Esophagus muscularis mucosa (tissue), 4 donors: ENCODE measurements at regions not wholly inside any gene's neighbourhood (a gene's known extent, or its start where the extent isn't known, plus 50 kb on each side); places are given as distances from the start of the nearest gene placed in this dataset.

Experiments
- DNase-seq: peaks from one replicate; pipeline ENCODE4 v3.0.0-alpha.2; 2017; ENCODE audit errors: extremely low spot score
- H3K27ac ChIP-seq, 4 donors: fragments of 200-600 bp; sonication (generic); replicated peaks in 1 of 4; 1 replicate in 3 of 4; 2 replicates in 1 of 4; pipeline ENCODE4 v1.5.1; 2016 to 2019; ENCODE audit warnings: mild to moderate bottlenecking in 1 of 4
- H3K27me3 ChIP-seq, 4 donors: fragments of 200-600 bp; sonication (generic); one replicate each; pipeline versions ENCODE4 v1.5.1 to v1.6.0; 2016 to 2019
- H3K36me3 ChIP-seq, 4 donors: fragments of 200-600 bp; sonication (generic); one replicate each; pipeline ENCODE4 v1.5.1; 2016 to 2019
- H3K4me1 ChIP-seq, 4 donors: fragments of 200-600 bp; sonication (generic); one replicate each; pipeline ENCODE4 v1.5.1; 2016 to 2019
- H3K4me3 ChIP-seq, 4 donors: fragments of 200-600 bp; sonication (generic); 1 replicate in 2 of 4; 2 replicates in 2 of 4; pipeline ENCODE4 v1.5.1; 2016 to 2019; ENCODE audit warnings: mild to moderate bottlenecking in 4 of 4, moderate library complexity in 1 of 4
- H3K9me3 ChIP-seq, 4 donors: fragments of 200-600 bp; sonication (generic); 1 replicate in 3 of 4; 2 replicates in 1 of 4; pipeline ENCODE4 v1.5.1; 2016 to 2019
- EP300 ChIP-seq: sonication (generic); formaldehyde crosslinking; IDR thresholded peaks from one replicate; pipeline ENCODE4 v1.6.1; 2017; ENCODE audit warnings: antibody characterized with exemption
- POLR2A ChIP-seq: fragments of 450-650 bp; IDR thresholded peaks from one replicate; pipeline ENCODE4 v1.6.1; 2017; ENCODE audit warnings: antibody characterized with exemption, moderate library complexity, mild to moderate bottlenecking, low read depth
- POLR2AphosphoS5 ChIP-seq, 2 donors: sonication (generic); formaldehyde crosslinking; IDR thresholded peaks; one replicate each; pipeline ENCODE4 v1.6.1; 2017; ENCODE audit warnings: antibody characterized with exemption in 2 of 2
- WGBS: methylation state at CpG from one replicate; pipeline ENCODE4 v1.1.5; 2018; 5-methylcytosine and 5-hydroxymethylcytosine counted together
- intact Hi-C: fragments of 100-400 bp; cut with DNase I; formaldehyde crosslinking; loops from one replicate; pipeline ENCODE4 v1.15.1; 2023
- TF ChIP-seq, protein P1 (sequence below), 3 experiments: fragments of 200-600 bp in 2 of 3; fragments of 450-650 bp in 1 of 3; sonication (generic) in 2 of 3; IDR thresholded peaks; one replicate each; pipeline ENCODE4 v1.5.1; 2017 to 2019; ENCODE audit warnings: antibody characterized with exemption in 3 of 3, mild to moderate bottlenecking in 2 of 3, moderate library complexity in 1 of 3

DNA sequence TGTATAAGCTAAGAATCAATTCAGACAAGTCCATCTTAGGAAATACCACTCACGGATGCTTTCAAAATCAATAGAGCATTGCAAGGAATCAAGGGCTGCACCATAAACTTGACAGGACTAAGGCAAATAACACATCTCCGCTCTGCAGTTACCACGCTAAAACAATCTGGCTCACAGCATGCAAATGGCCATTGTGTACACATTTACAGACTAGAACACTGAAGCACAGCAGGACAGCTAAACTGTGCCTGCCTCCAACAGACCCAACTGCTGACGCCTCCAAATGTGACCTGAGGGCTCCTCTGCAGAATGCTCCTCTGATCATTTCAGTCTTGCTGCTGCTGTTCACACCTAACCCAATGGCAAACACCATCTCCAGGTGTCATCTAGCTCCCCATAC lies 104.3 kb downstream of the MEX3B start:
- 90% methylated on average over 4 of the region's 4 CpGs for WGBS
- intact Hi-C loops, result no loop called here
- no peaks in the 10 kb centered on the region for H3K36me3 ChIP-seq
- H3K4me1 ChIP-seq, result no peaks in the 10 kb centered on the region
- no peak overlapping the region for H3K4me3 ChIP-seq
- no peak overlapping the region for H3K27ac ChIP-seq
- peaks cover 0 to 12% (median 6%) of the 10 kb centered on the region in 4 donors for H3K9me3 ChIP-seq
- DNase-seq, result no peak
- no peak for TF ChIP-seq EP300
- no peak for TF ChIP-seq POLR2AphosphoS5 (IDR thresholded peaks at IDR 0.05)
- TF ChIP-seq, protein P1, sequence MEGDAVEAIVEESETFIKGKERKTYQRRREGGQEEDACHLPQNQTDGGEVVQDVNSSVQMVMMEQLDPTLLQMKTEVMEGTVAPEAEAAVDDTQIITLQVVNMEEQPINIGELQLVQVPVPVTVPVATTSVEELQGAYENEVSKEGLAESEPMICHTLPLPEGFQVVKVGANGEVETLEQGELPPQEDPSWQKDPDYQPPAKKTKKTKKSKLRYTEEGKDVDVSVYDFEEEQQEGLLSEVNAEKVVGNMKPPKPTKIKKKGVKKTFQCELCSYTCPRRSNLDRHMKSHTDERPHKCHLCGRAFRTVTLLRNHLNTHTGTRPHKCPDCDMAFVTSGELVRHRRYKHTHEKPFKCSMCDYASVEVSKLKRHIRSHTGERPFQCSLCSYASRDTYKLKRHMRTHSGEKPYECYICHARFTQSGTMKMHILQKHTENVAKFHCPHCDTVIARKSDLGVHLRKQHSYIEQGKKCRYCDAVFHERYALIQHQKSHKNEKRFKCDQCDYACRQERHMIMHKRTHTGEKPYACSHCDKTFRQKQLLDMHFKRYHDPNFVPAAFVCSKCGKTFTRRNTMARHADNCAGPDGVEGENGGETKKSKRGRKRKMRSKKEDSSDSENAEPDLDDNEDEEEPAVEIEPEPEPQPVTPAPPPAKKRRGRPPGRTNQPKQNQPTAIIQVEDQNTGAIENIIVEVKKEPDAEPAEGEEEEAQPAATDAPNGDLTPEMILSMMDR (IDR thresholded peaks at IDR 0.05), result no peak
- TF ChIP-seq POLR2A, result no peak
- H3K27me3 ChIP-seq, result no peaks in the 10 kb centered on the region

DNA sequence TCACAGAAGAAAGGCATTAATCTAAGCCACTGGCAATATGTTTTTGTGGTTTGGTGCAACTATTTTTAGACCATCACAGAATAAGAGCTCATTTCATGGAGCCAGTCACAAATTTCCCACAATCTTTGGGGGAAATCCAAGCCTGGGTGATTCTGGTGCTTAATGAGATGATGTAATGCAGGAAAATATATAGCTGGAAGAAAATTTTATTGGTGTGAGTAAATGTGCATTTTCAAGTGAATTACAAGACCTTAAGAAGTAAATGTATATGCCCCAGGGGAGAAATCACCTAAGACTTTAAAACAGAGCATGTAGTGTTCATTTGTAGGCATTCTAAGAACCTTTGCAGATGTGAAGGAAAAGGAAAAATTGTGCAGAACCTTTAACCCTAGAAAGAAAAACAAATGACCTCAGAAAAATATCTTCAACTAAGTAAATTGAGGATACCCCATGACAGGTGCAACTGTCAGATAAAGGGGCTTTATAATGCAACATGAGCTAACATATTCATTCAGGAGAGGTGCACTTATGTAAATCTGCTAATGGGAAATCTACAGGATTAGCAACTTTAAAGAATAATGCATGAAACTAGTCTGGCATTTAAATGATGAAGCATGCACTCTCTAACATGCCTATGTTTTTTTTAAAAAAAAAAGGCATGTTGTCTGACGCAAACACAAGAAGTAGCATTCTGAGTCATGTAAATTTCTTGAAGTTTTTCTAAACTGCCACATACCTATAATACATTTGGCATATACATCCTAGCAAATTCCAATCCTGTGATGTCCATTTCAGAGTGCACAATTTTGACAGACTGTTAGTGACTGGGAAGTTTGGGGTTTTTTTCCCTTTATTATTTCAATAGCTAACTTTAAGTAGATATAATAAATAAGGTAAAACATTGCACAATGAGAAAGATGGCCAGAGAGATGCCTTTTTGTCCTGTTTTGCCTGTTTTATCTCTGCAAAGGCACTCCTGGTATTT lies 105.1 kb downstream of the MEX3B start:
- intact Hi-C loops, result no loop called here
- Histone ChIP-seq H3K27me3 (no peaks in the 10 kb centered on the region), H3K9me3 (peaks cover 0 to 12% (median 6%) of the 10 kb centered on the region in 4 donors), H3K36me3 (no peaks in the 10 kb centered on the region), H3K4me1 (no peaks in the 10 kb centered on the region), H3K27ac (no peak overlapping the region), H3K4me3 (no peak overlapping the region)
- WGBS, result 88% methylated on average over 1 of the region's 1 CpG
- no peak for DNase-seq
- TF ChIP-seq EP300 (no peak), POLR2A (no peak), POLR2AphosphoS5 (IDR thresholded peaks at IDR 0.05) (no peak)
- TF ChIP-seq, protein P1 (IDR thresholded peaks at IDR 0.05), result no peak

DNA sequence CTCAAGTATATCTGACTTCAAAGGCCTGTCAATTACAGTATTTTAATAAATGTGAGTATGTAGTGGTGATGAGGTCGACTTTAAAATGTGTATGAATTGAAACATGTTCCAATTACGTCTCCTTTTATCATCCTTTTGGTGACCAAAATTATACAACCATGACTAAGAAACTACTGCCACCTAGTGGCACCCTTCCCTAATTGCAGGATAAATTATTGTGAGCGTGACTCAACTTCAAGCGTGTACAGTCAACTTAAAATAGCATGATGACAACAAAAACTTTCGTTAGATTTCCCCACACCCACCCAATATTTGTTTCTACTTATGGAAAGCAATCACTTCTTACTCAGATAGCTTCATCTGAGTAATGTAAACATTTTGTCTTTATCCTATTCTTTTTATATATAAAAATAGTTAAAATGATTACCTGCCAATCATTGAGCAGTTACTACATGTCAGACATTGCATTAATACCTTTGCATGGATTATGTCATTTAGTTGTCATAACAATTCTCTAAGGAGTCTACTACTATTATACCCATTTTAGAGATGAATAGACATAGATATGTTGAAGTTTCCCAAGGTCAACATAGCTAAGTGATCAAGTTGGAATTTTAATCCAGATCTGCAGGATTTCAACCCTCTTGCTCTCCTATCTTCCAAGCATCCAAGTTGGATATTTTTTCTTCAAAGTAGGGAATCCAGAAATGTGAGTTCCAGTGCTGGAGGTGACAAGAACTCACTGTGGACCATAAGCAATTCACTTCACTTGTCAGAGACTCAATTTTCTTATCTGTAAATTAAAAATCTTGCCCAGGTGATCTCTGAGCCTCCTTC lies 106.0 kb downstream of the MEX3B start:
- no peak for DNase-seq
- Histone ChIP-seq H3K9me3 (peaks cover 0 to 12% (median 6%) of the 10 kb centered on the region in 4 donors), H3K27ac (no peak overlapping the region), H3K36me3 (no peaks in the 10 kb centered on the region), H3K4me3 (no peak overlapping the region), H3K27me3 (no peaks in the 10 kb centered on the region), H3K4me1 (no peaks in the 10 kb centered on the region)
- TF ChIP-seq, protein P1 (IDR thresholded peaks at IDR 0.05), result peak; percentile 41 to 51 (median 50)
- TF ChIP-seq POLR2A (no peak), EP300 (no peak), POLR2AphosphoS5 (IDR thresholded peaks at IDR 0.05) (no peak)
- intact Hi-C loops, result loop anchor here (5.0 kb wide), 1 partner anchor 458 kb away; no protein-coding TSS in a partner anchor
- 48% methylated on average over 5 of the region's 5 CpGs for WGBS

DNA sequence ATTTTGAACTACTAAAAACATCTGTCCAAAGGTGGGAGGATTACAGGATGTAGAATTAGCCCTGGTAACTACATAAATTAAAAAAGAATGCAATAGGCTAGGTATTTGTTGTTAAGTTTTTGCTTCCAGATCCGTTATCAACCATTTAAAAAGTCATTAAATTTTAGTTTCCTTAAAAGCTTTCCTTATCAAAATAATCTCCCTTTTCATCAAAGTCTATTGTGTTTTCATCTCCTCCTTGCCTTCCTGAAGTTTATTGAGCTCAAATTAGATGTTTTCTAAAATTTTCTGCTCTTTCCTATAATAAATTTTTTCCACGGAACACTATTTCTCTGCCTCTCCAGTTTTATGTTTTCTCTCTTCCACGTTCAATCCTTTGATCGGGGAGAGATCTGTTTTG lies 108.6 kb downstream of the MEX3B start:
- H3K4me3 ChIP-seq, result no peak overlapping the region
- intact Hi-C loops, result loop anchor here (5.0 kb wide), 1 partner anchor 455 kb away; no protein-coding TSS in a partner anchor
- DNase-seq, result no peak
- H3K9me3 ChIP-seq, result peaks cover 0 to 12% (median 6%) of the 10 kb centered on the region in 4 donors
- TF ChIP-seq, protein P1 (IDR thresholded peaks at IDR 0.05), result no peak
- no peak for TF ChIP-seq POLR2A
- no peak for TF ChIP-seq POLR2AphosphoS5 (IDR thresholded peaks at IDR 0.05)
- TF ChIP-seq EP300, result no peak
- 74% methylated on average over 4 of the region's 4 CpGs for WGBS
- H3K27me3 ChIP-seq, result no peaks in the 10 kb centered on the region
- H3K4me1 ChIP-seq, result no peaks in the 10 kb centered on the region
- H3K27ac ChIP-seq, result no peak overlapping the region
- no peaks in the 10 kb centered on the region for H3K36me3 ChIP-seq
